GM19238 (cell line): ENCODE measurements at regions not wholly inside any gene's neighbourhood (a gene's known extent, or its start where the extent isn't known, plus 50 kb on each side); places are given as distances from the start of the nearest gene placed in this dataset.

ENCODE experiments used
- DNase-seq: peaks from one replicate; pipeline ENCODE4 v3.0.0; 2011; ENCODE audit warnings: low spot score; ENCODE audit not compliant: insufficient read length

- DNase-seq = no peak
These were observed 179.9 kb downstream of the NPHP4 start for GRCh38 chr1:5812295-5812694.

DNA sequence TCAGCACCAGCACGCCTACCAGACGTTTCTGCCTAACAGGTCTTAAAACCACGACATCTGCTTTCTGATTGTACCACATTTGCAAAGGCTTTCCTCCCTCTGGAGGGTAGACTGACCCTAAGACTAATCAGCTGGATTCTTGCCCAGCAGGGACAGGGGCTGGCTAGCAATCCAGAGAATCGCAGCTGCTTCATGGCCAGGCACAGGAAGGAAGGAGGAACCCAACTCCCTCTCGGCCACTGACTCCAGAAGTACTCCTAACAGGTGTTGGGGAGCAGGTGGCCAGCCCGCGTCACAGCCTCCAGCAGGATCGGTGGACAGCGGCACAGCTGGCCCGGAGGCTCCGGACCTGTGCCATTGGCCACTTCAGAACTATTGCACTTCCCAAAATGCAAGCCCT lies 180.8 kb downstream of the NPHP4 start:
- DNase-seq = no peak

DNA sequence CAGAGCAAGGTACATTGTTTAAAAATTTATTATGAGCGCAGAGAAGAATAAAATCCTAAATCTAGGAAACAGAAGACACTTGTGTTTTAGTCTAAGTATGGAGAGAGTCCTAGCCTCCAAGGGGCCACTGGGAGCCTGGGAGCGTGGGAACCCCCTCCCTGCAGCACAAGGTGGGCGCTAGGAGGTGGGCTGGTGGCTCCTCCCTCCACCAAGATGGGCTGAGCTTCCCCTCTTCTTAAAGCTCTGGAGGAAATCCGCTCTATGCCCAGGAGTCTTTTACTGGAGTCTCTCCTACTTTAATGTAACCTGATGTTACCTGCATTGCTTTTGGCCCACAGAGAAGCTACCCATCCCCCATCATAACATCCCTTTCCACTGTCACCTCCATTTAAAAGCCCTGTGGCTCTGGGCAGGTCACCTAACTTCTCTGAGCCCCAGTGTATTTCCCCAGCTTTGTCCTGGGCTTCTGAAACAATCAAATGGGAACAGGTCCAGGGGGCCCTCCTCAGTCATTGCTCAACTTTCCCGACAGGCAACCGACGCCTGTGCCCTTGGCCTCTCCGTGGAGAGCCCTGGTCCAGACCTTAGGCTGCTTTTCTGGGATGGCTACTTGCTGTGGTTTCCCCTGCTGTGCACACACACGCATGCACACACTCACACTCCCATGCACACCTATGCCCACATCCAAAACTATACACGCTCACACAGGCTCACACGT lies 181.5 kb downstream of the NPHP4 start:
- no peak for DNase-seq

DNA sequence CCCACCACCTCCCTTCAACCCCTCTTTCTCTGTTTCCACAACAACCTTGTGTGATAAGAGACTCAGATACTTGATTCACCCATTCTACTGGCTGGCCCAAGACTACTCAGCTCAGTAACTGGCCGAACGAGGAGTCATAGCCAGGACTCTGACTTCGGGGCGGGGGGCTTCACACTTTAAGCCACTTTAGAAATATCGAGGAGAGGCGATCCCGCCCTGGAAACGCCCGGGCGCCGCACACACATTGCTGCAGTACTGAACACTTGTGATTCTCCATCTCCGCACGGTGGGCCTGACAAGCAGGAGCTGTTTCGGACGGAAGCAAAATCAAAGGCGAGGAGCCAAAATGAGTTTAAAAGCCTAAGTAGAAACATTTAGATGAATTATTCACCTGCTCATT lies 182.1 kb downstream of the NPHP4 start:
- no peak for DNase-seq

GRCh38 chr1:5809207-5809788 lies 182.9 kb downstream of the NPHP4 start:
- DNase-seq = no peak

- no peak for DNase-seq
These were observed 188.4 kb downstream of the NPHP4 start for GRCh38 chr1:5803851-5804250.

GRCh38 chr1:5802606-5803005 lies 189.6 kb downstream of the NPHP4 start:
- DNase-seq = no peak

- no peak for DNase-seq
These were observed 193.3 kb downstream of the NPHP4 start for GRCh38 chr1:5798904-5799303.

DNA sequence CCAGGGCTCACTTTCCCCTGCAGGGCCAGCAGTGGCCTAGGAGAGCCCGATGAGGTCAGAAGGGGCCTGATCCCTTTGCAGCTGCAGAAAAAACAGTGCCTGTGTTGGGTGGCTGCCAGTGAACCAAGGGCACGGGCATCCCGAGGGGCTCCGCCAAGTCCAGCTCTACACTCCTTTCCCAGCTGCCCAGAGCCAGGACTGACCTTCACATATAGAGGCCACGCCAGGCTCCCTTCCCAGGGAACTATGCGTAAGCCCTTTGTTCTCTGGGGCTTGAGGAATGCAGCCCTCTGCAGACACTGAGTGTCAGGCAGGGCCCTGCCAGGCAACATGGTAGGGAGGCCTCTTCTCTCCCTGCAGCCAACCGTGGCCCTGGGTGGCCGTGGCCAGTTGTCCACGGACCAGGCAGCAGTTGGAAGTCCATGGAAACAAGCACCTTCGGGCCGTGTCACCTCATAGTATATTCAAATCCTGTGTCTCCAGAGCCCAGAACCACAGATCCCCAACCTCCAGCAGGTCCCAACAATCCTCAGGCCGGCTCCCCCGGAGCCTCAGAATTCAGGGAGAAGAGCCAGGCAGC lies 194.0 kb downstream of the NPHP4 start:
- DNase-seq = no peak

GRCh38 chr1:5796028-5796427 lies 196.2 kb downstream of the NPHP4 start:
- no peak for DNase-seq

- DNase-seq = no peak
These were observed 197.9 kb downstream of the NPHP4 start for GRCh38 chr1:5794279-5794678.

GRCh38 chr1:5793516-5793915 lies 198.7 kb downstream of the NPHP4 start:
- DNase-seq = no peak

DNA sequence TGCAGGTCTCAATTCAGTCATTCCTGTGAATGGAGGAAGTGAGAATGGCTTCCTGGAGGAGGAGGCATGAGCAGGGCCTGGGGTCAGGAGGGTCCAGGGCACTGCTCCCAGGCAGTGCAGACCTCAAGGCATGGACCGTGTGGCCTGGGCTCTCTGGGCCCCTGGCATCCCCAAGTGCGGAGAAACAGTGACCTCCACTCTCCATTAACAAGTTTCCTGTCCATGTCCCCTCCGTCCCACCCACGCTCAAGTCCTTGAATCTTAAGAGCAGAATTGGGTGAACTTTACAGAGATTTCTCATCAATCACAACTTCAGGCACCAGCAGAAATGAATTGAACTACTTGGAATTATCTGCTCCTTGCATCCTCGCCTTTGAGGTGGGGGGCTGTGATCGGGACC lies 211.1 kb downstream of the NPHP4 start:
- DNase-seq = no peak

DNA sequence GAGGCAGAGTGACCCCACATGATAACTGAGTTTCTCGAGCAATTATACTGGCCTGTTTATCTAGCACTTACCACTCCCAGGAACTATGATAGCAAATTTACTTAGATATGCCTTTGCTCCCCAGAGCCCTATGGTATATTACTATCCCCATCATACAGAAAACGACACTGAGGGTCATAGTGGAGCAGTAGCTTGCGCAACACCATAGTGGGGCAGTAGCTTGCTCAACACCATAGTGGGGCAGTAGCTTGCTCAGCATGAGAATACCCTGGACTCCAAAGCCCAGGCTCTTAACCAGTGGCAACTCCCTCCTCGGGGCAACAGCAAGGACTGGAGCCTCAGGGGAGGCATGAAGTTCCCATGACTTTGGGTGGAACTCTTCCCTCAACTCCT lies 211.9 kb downstream of the NPHP4 start:
- DNase-seq = no peak

- no peak for DNase-seq
These were observed 212.5 kb downstream of the NPHP4 start for GRCh38 chr1:5779608-5780323.

DNA sequence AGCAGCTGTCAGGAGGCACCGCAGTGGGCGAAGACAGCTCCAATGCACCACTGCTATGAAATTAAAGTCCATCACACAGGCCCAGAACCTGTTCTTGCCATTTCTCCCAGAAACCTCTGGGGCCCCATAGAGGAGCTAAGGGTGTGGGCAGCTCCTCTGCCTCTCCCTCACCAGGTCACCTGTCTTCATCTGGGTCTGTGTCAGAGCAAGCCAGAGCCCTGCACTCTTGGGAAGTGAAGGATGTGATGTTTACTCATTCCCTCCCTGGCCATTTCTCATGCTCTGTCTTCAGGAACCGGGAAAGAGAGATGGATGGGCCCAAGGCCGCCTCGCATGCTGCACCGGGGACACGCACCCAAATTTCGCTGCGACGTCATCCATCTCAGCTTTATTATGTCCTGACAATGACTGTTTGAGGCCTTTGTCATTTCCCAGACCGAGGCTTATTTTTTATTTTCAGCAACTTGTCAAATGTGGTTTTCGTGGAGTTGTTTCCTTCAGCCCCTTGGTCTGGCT lies 216.1 kb downstream of the NPHP4 start:
- no peak for DNase-seq

DNA sequence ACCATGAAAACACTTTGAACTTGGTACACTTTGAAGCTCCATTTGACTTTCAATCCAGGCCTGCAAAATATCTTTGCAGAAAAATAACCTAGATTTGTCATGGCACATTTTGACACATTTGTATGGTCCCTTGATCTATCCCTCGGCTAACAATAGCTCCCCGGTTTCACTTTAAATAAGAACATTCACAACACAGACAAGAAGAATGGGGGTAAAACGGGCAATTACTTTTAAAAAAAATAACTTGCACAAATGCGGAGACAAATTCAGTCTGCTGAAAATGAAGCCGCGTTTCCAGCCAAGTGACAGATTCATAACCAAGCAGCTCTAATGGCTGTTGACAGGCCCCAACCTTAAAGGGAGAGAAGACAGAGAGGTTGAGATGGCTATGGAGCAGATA lies 218.2 kb downstream of the NPHP4 start:
- no peak for DNase-seq

DNA sequence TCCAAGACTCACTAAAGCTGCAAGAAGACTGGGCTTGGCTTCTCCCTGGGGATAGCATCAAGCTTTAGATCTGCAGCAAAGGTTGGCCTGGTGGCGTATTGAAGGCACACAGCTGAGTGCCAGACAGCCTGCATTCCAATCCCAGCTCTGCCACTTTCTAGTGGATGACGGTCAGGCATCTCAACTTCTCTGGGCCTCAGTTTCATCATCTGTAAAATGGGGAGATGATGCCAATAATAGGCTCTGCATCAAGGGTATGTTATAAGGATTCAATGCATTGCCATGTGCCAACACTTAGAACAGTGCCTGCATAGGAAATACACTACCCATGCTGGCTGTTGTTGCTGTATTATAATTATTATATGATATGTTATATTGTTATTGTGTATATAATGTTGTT lies 220.4 kb downstream of the NPHP4 start:
- no peak for DNase-seq

DNA sequence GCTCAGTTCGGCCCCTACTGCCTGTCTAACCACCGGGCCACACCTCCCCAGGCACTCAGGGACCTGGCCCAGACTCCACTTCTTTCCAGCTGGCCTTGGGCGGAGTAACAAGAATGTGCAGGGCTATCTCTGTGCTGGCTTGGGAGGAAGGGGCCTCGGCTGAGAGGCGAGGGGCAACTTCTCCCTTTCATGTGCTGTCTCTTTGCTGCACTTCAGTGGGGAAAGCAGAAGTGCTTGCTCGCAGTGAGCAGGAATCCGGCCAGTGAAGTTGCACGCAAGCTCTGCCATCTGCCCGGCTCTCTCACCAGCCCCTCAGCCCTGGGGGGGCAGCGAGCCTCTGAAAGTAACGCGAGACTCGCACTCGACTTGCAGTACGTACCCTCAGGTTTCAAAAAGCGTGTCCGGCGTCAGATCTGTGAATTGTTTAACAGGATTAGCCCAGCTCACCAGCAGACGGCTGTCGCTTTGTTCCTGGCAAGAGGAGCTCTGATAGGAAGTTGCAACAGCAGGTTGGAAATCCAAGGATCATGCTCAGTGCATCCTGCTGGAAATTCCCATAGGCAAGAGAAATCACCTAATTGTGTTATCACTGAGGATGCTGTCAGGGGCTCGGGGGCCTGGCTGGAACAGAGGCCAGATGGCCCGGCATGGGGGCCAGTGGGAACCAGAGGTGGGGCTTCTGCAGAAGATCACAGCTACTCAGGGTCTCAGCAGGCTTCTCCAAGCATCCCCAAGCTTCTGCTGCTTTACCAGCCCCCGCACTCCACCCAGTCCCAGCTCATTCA lies 221.1 kb downstream of the NPHP4 start:
- DNase-seq = no peak

GRCh38 chr1:5769760-5770159 lies 222.5 kb downstream of the NPHP4 start:
- DNase-seq = no peak

- DNase-seq = no peak
These were observed 223.1 kb downstream of the NPHP4 start for GRCh38 chr1:5769146-5769545.
